Erythroblast (primary cell): ENCODE measurements at regions not wholly inside any gene's neighbourhood (a gene's known extent, or its start where the extent isn't known, plus 50 kb on each side); places are given as distances from the start of the nearest gene placed in this dataset.

ENCODE experiments used
- GATA1 ChIP-seq: IDR thresholded peaks from 2 replicates; pipeline ENCODE4 v1.6.1; 2011; ENCODE audit warnings: low read depth, mild to moderate bottlenecking, control low read depth, low read length, moderate library complexity
- POLR2A ChIP-seq: IDR thresholded peaks from 2 replicates; pipeline ENCODE4 v1.6.1; 2011; ENCODE audit warnings: mild to moderate bottlenecking, low read length

DNA sequence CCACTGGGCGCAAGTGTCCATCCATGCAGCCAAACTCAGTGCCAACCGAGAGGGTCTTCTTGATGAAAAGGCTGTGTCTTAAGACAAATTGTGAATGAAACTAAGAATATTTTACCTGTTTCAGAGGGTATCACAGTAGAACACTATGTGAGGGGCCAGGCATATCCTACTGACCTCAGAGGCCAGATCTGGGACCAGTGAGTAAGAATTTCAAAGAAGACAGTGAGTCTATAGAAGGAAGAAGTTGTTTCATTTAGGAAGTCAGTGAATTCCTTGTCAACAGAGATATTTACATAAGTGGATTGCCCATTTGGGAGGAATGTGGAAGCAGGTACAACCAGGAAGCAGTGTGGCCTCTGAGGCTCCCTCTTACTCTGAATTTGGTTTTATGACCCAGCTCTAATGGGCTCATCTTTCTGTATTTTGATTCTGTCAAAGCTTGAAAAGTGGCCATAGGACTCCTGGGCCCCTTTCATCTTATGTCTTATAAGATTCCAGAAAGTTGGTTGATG is 137.4 kb downstream of the ZNF664 start:
- TF ChIP-seq POLR2A (no peak), GATA1 (no peak)
